Neuronal stem cell (in vitro differentiated cells): ENCODE measurements at regions not wholly inside any gene's neighbourhood (a gene's known extent, or its start where the extent isn't known, plus 50 kb on each side); places are given as distances from the start of the nearest gene placed in this dataset.

Experiments used
- DNase-seq: peaks from one replicate; pipeline ENCODE4 v3.0.0-alpha.2; 2013; ENCODE audit warnings: low spot score
- H2AFZ ChIP-seq: one replicate; pipeline ENCODE4 v1.6.1; 2013; ENCODE audit warnings: mild to moderate bottlenecking, low read length, inconsistent platforms
- H2AK5ac ChIP-seq: 2 replicates; pipeline ENCODE4 v1.6.1; 2013; ENCODE audit warnings: low read depth, mild to moderate bottlenecking, inconsistent platforms, low read length, moderate library complexity, mixed read lengths
- H2BK120ac ChIP-seq: 2 replicates; pipeline ENCODE4 v1.6.1; 2013; ENCODE audit warnings: low read depth, mild to moderate bottlenecking, inconsistent platforms, low read length, moderate library complexity, mixed read lengths
- H2BK12ac ChIP-seq: one replicate; pipeline ENCODE4 v1.6.1; 2013; ENCODE audit warnings: low read length, inconsistent platforms
- H2BK15ac ChIP-seq: 2 replicates; pipeline ENCODE4 v1.6.1; 2013; ENCODE audit warnings: mild to moderate bottlenecking, low read length, inconsistent platforms, mixed read lengths
- H2BK5ac ChIP-seq: one replicate; pipeline ENCODE4 v1.6.1; 2013; ENCODE audit warnings: inconsistent platforms, mild to moderate bottlenecking, low read length, moderate library complexity
- H3K14ac ChIP-seq: one replicate; pipeline ENCODE4 v1.6.1; 2013; ENCODE audit warnings: low read length, inconsistent platforms
- H3K18ac ChIP-seq: 2 replicates; pipeline ENCODE4 v1.6.1; 2013; ENCODE audit warnings: low read length, inconsistent platforms
- H3K23ac ChIP-seq: 2 replicates; pipeline ENCODE4 v1.6.1; 2013; ENCODE audit warnings: low read depth, mild to moderate bottlenecking, mixed read lengths, low read length, inconsistent platforms; ENCODE audit not compliant: poor library complexity
- H3K27ac ChIP-seq: replicated peaks from 3 replicates; pipeline ENCODE4 v1.5.1; 2013; ENCODE audit warnings: low read length, inconsistent platforms
- H3K27me3 ChIP-seq, 3 experiments: 2 replicates each; pipeline ENCODE4 v1.6.1; 2013; ENCODE audit warnings: low read length in 3 of 3, mild to moderate bottlenecking in 2 of 3, inconsistent platforms in 1 of 3, low read depth in 1 of 3, mixed read lengths in 1 of 3, moderate library complexity in 1 of 3; ENCODE audit not compliant: control insufficient read depth in 3 of 3, insufficient read depth in 3 of 3
- H3K36me3 ChIP-seq, 2 donors: replicated peaks in 1 of 2; 2 replicates each; pipeline ENCODE4 v1.6.1; 2013; ENCODE audit warnings: low read length in 2 of 2; ENCODE audit not compliant: control insufficient read depth in 2 of 2, insufficient read depth in 2 of 2
- H3K4ac ChIP-seq: 2 replicates; pipeline ENCODE4 v1.6.1; 2013; ENCODE audit warnings: inconsistent platforms, mild to moderate bottlenecking, low read length, moderate library complexity
- H3K4me1 ChIP-seq, 2 donors: 1 replicate in 1 of 2; 2 replicates in 1 of 2; pipeline ENCODE4 v1.6.1; 2013; ENCODE audit warnings: low read length in 2 of 2, low read depth in 1 of 2; ENCODE audit not compliant: control insufficient read depth in 2 of 2, insufficient read depth in 1 of 2
- H3K4me2 ChIP-seq: one replicate; pipeline ENCODE4 v1.6.1; 2013; ENCODE audit warnings: mild to moderate bottlenecking, low read length, inconsistent platforms; ENCODE audit not compliant: insufficient read depth, poor library complexity, severe bottlenecking
- H3K4me3 ChIP-seq, 2 donors: 2 replicates each; pipeline ENCODE4 v1.5.1; 2013; ENCODE audit warnings: low read length in 2 of 2, mild to moderate bottlenecking in 2 of 2, inconsistent platforms in 1 of 2, moderate library complexity in 1 of 2
- H3K79me1 ChIP-seq: one replicate; pipeline ENCODE4 v1.6.1; 2013; ENCODE audit warnings: low read depth, mild to moderate bottlenecking, inconsistent platforms, low read length, moderate library complexity
- H3K9ac ChIP-seq: one replicate; pipeline ENCODE4 v1.6.1; 2013; ENCODE audit warnings: mild to moderate bottlenecking, low read depth, low read length, inconsistent platforms; ENCODE audit not compliant: poor library complexity
- H3K9me3 ChIP-seq, 2 donors: replicated peaks in 1 of 2; 2 replicates each; pipeline versions ENCODE3 to v1.6.1; 2013; ENCODE audit warnings: low read length in 2 of 2, mild to moderate bottlenecking in 2 of 2, inconsistent platforms in 1 of 2, low read depth in 1 of 2, mixed read lengths in 1 of 2, moderate library complexity in 1 of 2; ENCODE audit not compliant: control insufficient read depth in 2 of 2, insufficient read depth in 1 of 2
- H4K8ac ChIP-seq: one replicate; pipeline ENCODE4 v1.6.1; 2013; ENCODE audit warnings: low read depth, mild to moderate bottlenecking, inconsistent platforms, low read length, moderate library complexity
- H4K91ac ChIP-seq: one replicate; pipeline ENCODE4 v1.6.1; 2013; ENCODE audit warnings: low read length, low read depth, mild to moderate bottlenecking, inconsistent platforms; ENCODE audit not compliant: poor library complexity
- WGBS, 2 donors: extraction: QIAGEN DNeasy Blood & Tissue Kit; methylation state at CpG; one replicate each; pipeline ENCODE4 v1.1.7; 2013; ENCODE audit warnings: missing lambda C conversion rate in 2 of 2, mixed read lengths in 1 of 2; ENCODE audit not compliant: insufficient read length in 2 of 2, insufficient replicate concordance in 1 of 2; ENCODE audit errors: extremely low coverage in 2 of 2; 5-methylcytosine and 5-hydroxymethylcytosine counted together

DNA sequence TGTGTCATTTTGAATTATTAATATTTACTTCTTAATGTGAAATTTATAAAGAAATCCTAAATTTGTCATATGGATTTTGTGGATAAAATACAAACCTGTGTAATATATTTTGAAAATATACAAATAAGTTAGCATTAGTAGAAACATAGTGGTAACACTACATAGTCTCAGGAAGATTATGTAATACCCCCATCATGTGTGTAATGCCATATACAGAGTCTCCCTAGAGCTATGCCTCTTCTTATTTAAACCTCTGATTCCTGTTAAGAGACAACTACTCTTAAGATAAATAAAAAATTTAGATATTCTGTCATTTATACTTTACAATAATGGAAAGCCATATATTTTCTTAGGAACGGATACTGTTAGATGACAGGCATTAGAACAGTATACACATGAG, 2012.0 kb upstream of the LRRTM1 start:
- no peak for DNase-seq
- no peak overlapping the region for H3K4ac ChIP-seq
- no peak overlapping the region for H2BK15ac ChIP-seq
- H3K36me3 ChIP-seq, result no peaks in the 10 kb centered on the region
- H2AK5ac ChIP-seq, result no peak overlapping the region
- WGBS, 2 donors, result no CpG with 5 or more reads among the region's 1 CpG
- no peak overlapping the region for H2AFZ ChIP-seq
- no peak overlapping the region for H2BK120ac ChIP-seq
- no peak overlapping the region for H3K4me3 ChIP-seq
- H3K18ac ChIP-seq, result no peak overlapping the region
- H3K79me1 ChIP-seq, result no peaks in the 10 kb centered on the region
- H3K9ac ChIP-seq, result no peak overlapping the region
- no peak overlapping the region for H2BK12ac ChIP-seq
- H2BK5ac ChIP-seq, result no peak overlapping the region
- H3K4me1 ChIP-seq, result no peaks in the 10 kb centered on the region
- H3K4me2 ChIP-seq, result no peak overlapping the region
- H4K8ac ChIP-seq, result no peak overlapping the region
- no peak overlapping the region for H4K91ac ChIP-seq
- H3K27me3 ChIP-seq, result no peaks in the 10 kb centered on the region
- no peak overlapping the region for H3K14ac ChIP-seq
- H3K27ac ChIP-seq, result no peak overlapping the region
- no peak overlapping the region for H3K23ac ChIP-seq
- no peaks in the 10 kb centered on the region for H3K9me3 ChIP-seq

DNA sequence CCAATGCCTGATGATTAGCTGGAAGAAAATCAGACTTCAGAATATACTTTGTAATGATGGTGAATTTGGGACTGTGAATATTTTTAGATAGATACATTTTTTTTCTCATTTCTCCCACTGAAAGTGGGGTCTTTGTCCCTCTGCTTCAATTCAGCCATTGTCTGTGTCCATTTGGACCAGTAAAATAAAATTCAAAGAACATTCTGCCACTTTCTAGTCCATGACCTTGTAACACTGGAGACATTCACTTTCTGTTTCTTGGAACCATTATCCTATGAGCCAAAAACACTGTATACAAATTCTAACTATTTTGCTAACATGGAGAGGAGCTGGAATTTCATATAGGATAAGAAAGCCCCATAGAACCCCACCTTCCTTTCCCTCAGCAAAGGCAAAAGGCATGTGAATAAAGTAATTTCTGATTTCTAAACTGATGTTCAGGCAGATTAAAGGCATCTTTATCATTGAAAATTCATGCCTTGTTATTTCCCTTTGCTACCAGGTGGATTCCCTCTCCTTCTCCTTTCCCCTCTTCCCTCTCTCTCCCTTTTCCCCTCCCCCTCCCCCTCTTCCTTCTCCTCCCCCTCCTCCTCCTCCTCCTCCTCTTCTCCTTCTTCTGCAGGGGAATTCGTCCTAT, 2010.4 kb upstream of the LRRTM1 start:
- Histone ChIP-seq H2AFZ (no peak overlapping the region), H4K91ac (no peak overlapping the region), H3K18ac (no peak overlapping the region), H3K4me1 (no peaks in the 10 kb centered on the region), H2BK120ac (no peak overlapping the region), H3K23ac (no peak overlapping the region), H2BK15ac (no peak overlapping the region), H2BK5ac (no peak overlapping the region), H2AK5ac (no peak overlapping the region), H3K27ac (no peak overlapping the region), H3K27me3 (no peaks in the 10 kb centered on the region), H3K9ac (no peak overlapping the region), H3K36me3 (no peaks in the 10 kb centered on the region), H3K4ac (no peak overlapping the region), H3K9me3 (no peaks in the 10 kb centered on the region), H4K8ac (no peak overlapping the region), H3K79me1 (no peaks in the 10 kb centered on the region), H3K14ac (no peak overlapping the region), H3K4me3 (no peak overlapping the region), H3K4me2 (no peak overlapping the region), H2BK12ac (no peak overlapping the region)
- no CpG with 5 or more reads among the region's 1 CpG for WGBS, 2 donors
- no peak for DNase-seq

DNA sequence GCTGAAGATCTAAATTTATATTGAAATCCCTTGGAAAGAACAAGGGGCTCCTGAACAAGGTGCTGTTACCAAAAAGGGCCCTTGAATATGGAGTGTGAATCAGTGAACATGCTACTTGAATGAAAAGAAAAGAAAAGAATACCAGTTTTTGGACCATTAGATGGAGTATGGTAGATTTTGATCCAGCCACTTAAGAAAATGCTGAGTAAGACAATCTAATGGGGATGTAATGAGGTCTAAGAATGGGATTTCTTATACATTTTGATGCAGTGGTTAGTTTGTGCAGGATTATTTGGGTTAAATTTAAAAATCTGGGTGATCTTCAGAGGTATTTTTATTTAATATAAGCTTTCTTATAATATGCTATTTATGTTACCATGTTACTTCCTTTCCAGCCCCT, 2003.0 kb upstream of the LRRTM1 start:
- H3K79me1 ChIP-seq, result no peaks in the 10 kb centered on the region
- H2BK5ac ChIP-seq, result no peak overlapping the region
- no peaks in the 10 kb centered on the region for H3K9me3 ChIP-seq
- H3K23ac ChIP-seq, result no peak overlapping the region
- H3K36me3 ChIP-seq, result no peaks in the 10 kb centered on the region
- no peak overlapping the region for H3K9ac ChIP-seq
- no peak overlapping the region for H2AFZ ChIP-seq
- no peak overlapping the region for H4K91ac ChIP-seq
- no peaks in the 10 kb centered on the region for H3K27me3 ChIP-seq
- H2AK5ac ChIP-seq, result no peak overlapping the region
- H2BK12ac ChIP-seq, result no peak overlapping the region
- no peak overlapping the region for H2BK15ac ChIP-seq
- H3K4me1 ChIP-seq, result no peaks in the 10 kb centered on the region
- DNase-seq, result no peak
- H4K8ac ChIP-seq, result no peak overlapping the region
- no peak overlapping the region for H3K27ac ChIP-seq
- no peak overlapping the region for H3K4ac ChIP-seq
- H3K4me2 ChIP-seq, result no peak overlapping the region
- H2BK120ac ChIP-seq, result no peak overlapping the region
- H3K18ac ChIP-seq, result no peak overlapping the region
- no peak overlapping the region for H3K4me3 ChIP-seq
- no peak overlapping the region for H3K14ac ChIP-seq

DNA sequence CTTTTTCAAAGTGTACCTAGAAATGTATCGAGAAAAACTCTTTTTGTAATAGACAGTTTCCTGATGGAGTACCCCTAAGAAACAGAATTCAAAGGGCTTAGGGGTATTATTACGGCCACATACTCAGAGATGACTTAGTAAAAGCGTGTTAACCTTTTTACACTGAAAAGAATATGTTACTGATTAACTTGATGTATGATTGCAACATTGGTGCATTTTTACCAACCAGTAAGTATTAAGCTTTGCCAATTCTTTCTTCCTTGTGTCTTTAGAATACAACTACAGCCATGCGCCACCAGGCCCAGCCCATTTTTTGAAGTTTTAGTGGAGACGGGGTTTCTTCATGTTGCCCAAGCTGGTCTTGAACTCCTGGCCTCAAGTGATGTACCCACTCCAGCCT, 1997.0 kb upstream of the LRRTM1 start:
- no peaks in the 10 kb centered on the region for H3K4me1 ChIP-seq
- H3K79me1 ChIP-seq, result no peaks in the 10 kb centered on the region
- H2BK15ac ChIP-seq, result no peak overlapping the region
- H2BK120ac ChIP-seq, result no peak overlapping the region
- no peaks in the 10 kb centered on the region for H3K36me3 ChIP-seq
- H3K9ac ChIP-seq, result no peak overlapping the region
- no peak overlapping the region for H3K18ac ChIP-seq
- H3K14ac ChIP-seq, result no peak overlapping the region
- H2BK12ac ChIP-seq, result no peak overlapping the region
- no peak for DNase-seq
- H2AK5ac ChIP-seq, result no peak overlapping the region
- no peak overlapping the region for H3K27ac ChIP-seq
- H3K4me3 ChIP-seq, result no peak overlapping the region
- H3K9me3 ChIP-seq, result peaks cover 0 to 2% of the 10 kb centered on the region in 2 donors
- WGBS, 2 donors, result no CpG with 5 or more reads among the region's 5 CpGs
- H2BK5ac ChIP-seq, result no peak overlapping the region
- no peaks in the 10 kb centered on the region for H3K27me3 ChIP-seq
- no peak overlapping the region for H4K8ac ChIP-seq
- H2AFZ ChIP-seq, result no peak overlapping the region
- H4K91ac ChIP-seq, result no peak overlapping the region
- no peak overlapping the region for H3K4ac ChIP-seq
- H3K4me2 ChIP-seq, result no peak overlapping the region
- no peak overlapping the region for H3K23ac ChIP-seq
